Activated CD4-positive, alpha-beta T cell treated with anti-CD3 and anti-CD28 coated beads, Interleukin-2, amount 50 U/mL, for 16 hours (primary cell): ENCODE measurements at regions not wholly inside any gene's neighbourhood (a gene's known extent, or its start where the extent isn't known, plus 50 kb on each side); places are given as distances from the start of the nearest gene placed in this dataset.
"Not testable (repeated sequence)": the region's sequence is repeated elsewhere in the genome, so short reads cannot be mapped to it uniquely, and the experiment has no call there.

Experiments used
- DNase-seq: peaks from one replicate; pipeline ENCODE4 v3.0.0-alpha.2; 2020

- DNase-seq, result no peak
Observed at GRCh38 chr18:8970843-8971242, 131.7 kb upstream of the NDUFV2 start.

DNA sequence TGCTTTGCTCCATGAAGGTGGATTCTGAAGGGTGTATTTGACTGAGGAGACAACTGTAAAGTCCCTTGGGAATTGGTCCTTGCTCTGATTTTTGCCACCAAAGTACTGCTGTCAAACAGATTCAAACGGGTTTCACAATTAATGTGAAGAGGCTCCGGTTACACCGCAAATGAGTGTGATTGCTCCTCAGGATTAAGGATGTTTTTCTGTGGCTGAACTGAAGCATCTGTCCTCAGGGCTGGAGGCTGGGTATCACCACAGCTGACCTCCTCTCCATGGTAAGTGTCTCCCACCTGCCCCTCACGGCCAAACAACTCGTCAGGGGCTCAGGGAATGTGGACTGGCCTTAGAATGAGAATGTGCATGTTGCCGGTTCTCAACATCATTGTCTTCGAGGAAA, 130.4 kb upstream of the NDUFV2 start:
- no peak for DNase-seq

- no peak for DNase-seq
Observed at GRCh38 chr18:8974279-8974678, 128.2 kb upstream of the NDUFV2 start.

GRCh38 chr18:8974696-8975095, 127.8 kb upstream of the NDUFV2 start:
- DNase-seq, result no peak

GRCh38 chr18:8975624-8976023, 126.9 kb upstream of the NDUFV2 start:
- DNase-seq, result no peak

DNA sequence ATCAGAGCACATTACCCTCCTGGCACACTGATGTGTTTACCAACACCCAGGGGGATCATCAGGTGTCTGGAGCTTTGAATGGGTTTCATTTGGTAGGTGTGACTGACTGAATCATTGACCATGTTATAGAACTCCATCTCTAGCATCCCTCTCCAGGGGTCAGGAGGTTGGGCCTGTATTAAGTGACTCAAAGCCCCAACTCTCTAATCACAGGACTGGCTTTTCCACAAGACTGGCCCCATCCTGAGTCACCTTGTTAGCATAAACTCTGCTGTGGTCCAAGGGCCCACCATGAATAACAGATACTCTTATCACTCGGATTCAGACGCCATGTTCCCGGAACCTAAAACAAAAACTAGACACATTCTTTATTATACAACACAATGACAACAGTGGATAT, 125.9 kb upstream of the NDUFV2 start:
- no peak for DNase-seq

GRCh38 chr18:8977166-8977565, 125.3 kb upstream of the NDUFV2 start:
- DNase-seq, result no peak

DNA sequence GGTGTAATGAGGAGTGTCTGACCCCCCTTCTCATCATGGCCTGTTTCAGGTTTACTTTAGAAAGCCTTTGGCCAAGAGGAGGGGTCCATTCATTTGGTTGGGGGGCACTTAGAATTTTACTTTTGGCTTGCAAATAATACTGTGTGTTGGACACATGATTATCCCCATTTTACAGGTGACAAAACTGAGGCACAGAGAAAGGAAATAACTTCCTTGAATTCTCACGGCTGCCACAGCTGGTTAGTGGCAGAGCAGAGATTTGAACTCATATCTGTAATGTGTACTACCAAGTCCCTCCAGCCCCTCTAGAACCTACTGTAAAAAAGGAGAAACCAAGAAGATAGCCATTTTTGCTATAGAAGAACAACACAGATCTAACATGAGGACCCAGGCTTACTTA, 124.8 kb upstream of the NDUFV2 start:
- DNase-seq, result no peak

DNA sequence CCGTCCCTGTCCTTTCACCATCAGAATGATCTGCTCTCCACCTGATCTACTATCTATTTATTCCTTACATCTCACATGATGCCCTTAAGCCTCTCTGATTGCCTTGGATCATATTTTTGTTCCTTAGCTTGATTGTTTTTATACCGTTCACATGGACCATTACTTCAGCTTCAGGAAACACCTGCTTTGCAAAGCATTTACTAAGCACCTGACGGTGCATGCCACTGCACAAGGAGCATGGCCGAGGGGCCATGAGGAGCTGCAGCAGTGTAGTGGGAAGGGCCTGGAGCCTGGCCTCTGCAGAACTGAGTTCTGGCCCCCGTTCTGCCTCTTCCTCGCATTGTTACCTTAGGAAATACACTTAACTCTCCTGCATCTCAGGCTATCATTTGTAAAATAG, 124.1 kb upstream of the NDUFV2 start:
- no peak for DNase-seq

- DNase-seq, result no peak
Observed at GRCh38 chr18:8979258-8979988, 123.1 kb upstream of the NDUFV2 start.

DNA sequence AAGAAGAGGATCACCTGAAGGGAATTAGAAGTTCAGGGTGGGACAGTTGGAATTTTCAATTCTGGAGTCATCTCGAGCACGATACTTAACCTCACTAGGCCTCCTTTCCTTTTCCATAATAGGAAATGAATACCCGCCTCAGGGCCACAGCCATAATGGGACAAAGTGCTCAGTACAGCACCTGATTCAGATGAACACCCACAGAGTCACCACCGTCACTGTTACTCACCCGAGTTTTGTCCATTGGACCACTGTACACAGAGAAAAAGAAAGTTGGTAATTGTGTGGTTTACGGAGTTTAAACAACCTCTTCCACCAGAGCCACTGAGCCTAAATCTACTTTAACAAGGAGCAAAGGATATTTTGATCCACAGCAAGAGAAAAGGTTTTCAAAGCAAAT, 122.0 kb upstream of the NDUFV2 start:
- DNase-seq, result no peak

DNA sequence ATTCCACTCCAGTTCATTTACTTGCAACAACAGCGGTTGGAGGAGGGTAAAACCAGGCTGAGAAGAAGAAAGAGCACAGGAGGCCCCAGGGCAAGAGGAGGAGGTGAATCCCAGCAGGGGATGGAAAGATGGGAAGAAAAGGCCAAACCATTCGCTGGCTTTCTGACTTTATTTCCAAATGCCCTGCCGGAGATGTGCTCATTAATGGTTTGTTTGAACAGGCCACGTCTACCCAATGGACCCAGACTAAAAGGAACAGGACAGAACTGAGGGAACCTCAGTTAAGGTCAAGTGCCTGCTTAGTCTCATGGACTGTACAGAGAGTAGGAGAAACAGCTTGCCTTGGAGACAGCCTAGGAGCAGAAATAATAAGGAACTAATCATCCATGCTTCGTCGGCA, 121.6 kb upstream of the NDUFV2 start:
- no peak for DNase-seq

- no peak for DNase-seq
Observed at GRCh38 chr18:8982416-8983183, 119.9 kb upstream of the NDUFV2 start.

GRCh38 chr18:8983195-8983594, 119.3 kb upstream of the NDUFV2 start:
- DNase-seq, result no peak

DNA sequence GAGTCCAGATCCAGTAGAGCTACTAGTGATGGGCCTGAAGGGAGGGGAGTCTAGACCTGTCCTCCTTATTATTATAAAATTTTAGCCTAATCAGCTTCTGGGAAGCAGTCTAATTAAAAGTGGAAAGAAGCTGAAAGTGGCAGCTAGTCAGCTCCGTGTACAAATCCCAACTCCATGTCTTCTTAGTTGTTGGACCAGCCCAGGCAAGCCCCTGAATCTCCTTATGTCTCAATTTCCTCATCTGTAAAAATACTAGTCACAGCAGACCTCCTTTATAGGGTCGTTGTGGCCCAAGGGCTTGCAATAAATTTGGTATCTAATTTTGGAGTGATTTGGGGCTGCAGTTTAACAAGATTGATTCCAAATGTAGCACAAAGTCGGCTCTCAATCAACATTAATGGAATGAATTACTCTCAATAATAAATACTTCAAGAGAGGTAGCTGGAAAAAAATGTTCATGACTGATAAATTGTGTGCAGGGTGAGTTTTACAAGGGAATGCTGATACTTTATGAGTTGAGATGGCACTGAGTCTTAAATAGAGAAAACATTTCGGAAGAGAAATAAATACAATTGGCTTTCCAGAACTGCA, 118.3 kb upstream of the NDUFV2 start:
- no peak for DNase-seq

DNA sequence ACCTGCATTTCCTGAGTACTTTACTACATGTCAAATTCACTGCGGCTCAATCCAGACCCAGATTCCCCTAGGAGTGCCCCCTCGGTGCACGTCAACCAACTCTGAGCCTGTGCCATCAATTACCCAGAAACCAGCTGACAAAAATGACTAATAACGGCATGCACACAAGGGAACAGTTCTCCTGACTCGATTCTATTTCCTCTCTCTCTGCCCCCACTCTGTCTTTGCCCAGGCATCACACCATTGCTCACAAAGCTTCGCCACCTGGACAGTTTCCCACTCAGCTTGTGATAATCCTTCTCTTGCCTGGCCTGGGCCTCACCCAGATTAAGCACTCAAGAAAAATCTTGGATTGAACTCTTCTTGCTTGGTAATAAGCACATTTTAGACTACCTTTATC, 115.3 kb upstream of the NDUFV2 start:
- no peak for DNase-seq

DNA sequence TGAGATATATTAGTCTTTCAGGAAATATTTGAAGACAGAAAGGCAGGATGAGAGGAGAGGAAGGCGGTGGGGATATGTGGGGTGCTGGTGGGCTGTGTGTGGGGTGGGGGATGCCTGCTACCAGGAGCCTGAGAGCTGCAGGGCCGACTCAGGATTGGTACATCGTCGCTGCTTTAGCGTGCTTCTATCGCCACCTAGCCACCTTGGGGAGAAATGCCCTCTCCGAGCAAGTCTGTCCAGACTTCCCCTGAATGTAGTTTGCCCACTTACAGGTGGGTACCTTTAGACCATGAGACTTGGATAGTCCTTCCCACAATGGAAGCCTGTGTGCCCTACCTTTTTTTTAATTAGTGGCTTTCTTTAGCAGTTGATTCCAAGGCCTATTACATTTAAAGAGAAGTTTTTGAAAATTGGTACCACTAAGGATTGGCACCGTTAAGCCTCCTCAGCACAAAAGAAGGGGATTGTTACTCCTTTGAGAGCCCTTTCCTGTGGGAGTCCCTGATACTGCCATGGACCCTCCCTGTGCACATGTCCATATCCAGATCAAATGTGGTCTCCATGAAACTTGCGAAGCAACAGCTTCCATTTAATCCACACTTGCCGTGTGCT, 114.1 kb upstream of the NDUFV2 start:
- DNase-seq, result peak; percentile 60

- DNase-seq, result no peak
Observed at GRCh38 chr18:8989017-8989416, 113.5 kb upstream of the NDUFV2 start.

DNA sequence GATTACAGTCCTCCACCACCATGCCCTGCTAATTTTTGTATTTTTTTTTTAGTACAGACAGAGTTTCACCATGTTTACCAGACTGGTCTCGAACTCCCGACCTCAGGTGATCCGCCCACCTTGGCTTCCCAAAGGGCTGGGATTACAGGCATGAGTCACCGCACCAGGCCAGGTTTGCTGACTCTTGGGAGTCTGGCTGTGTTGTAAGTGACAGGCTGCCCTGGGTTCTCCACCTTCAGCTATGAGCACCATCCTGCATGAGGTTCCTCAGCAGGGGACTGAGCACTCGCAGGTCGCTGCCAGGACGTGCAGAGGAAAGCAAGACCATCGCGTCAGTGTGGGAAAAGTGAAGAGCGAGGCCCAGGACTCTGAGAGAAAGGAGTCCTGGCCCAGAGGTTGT, 112.6 kb upstream of the NDUFV2 start:
- no peak for DNase-seq

DNA sequence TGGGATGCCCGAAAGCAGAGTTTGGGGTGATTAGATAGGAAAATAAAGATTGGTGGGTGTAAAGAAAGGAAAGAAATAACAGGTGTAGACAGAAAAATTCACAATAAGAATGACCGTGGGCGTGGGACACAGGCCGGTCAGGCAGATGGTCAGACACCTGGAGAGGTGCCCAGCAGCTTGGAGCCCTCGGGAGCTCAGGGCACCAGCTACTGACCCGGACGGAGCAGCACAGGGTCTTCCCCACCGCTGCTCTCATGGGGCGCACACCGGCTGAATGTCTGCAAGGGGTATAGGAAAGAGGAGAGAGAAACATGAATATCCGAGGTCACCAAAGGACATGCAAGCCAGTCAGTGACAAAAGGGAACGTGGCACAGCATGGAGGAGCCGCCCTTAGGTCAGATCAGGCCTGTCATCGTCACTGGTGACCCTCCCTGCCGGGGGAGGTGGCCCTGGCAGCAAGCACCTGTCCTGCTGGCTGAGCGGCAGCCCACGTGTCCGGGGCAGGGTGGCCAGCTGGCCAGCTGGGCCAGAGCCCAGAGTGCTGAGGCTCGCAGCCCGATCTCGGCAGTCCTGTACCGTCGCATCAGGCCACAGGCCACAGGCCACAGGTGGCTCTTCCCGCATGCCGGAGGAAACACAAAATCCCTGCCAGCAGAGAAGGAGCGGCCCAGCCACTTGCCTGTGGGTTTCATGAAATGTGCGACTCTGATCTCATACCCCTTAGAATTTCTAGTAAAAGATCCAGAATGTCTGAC, 112.0 kb upstream of the NDUFV2 start:
- no peak for DNase-seq

DNA sequence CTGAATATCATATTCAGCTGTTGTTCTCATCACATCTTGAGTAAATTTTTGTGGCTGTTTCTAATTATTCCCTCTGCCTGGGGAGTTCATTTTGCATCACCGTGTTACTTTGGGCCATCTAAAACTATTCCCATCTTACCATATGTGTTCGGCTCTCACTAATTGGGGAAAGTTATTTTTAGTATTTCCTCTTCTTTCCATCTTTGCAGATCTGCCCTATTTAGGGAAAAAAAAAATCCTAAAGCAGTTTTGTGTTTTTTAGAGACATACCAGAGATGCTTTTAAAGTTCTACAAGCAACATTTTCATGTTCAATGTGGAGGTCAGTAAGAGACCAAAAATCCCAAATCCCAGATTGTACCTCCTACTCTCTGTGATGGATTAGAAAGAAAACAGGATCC, 111.3 kb upstream of the NDUFV2 start:
- DNase-seq, result no peak

DNA sequence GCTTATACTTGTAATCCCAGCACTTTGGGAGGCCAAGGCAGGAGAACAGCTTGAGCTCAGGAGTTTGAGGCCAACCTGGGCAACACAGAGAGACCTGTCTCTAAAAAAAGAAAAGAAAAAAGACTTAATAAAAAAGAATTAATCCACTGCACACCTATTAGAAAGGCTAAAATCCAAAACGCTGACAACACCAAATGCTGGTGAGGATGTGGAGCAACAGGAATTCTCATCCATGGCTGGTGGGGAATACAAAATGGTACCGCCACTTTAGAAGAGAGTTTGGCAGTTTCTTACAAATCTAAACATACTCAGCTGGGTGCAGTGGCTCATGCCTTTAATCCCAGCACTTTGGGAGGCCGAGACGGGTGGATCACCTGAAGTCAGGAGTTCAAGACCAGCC, 110.0 kb upstream of the NDUFV2 start:
- not testable (repeated sequence) for DNase-seq

- DNase-seq, result no peak
Observed at GRCh38 chr18:8994603-8995002, 107.9 kb upstream of the NDUFV2 start.
